Thoracic aorta (tissue), 2 donors: ENCODE measurements at regions not wholly inside any gene's neighbourhood (a gene's known extent, or its start where the extent isn't known, plus 50 kb on each side); places are given as distances from the start of the nearest gene placed in this dataset.

ENCODE experiments used
- ATAC-seq: fragments of 150-250 bp; one replicate; pipeline ENCODE4 v1.8.0; 2017; ENCODE audit warnings: low read depth; ENCODE audit not compliant: insufficient number of reproducible peaks, low FRiP score
- DNase-seq: peaks from one replicate; pipeline ENCODE4 v3.0.0-alpha.2; 2020; ENCODE audit warnings: low spot score
- H3K27ac ChIP-seq, 2 donors: fragments of 200-600 bp; sonication (generic); 1 replicate in 1 of 2; 2 replicates in 1 of 2; pipeline ENCODE4 v1.5.1; 2016; ENCODE audit warnings: mild to moderate bottlenecking in 2 of 2, moderate library complexity in 2 of 2
- H3K27me3 ChIP-seq: fragments of 200-600 bp; sonication (generic); replicated peaks from 2 replicates; pipeline ENCODE4 v1.6.0; 2016; ENCODE audit warnings: mild to moderate bottlenecking; ENCODE audit not compliant: insufficient read depth
- H3K36me3 ChIP-seq: fragments of 200-600 bp; sonication (generic); one replicate; pipeline ENCODE4 v1.5.1; 2016
- H3K4me1 ChIP-seq, 2 donors: fragments of 200-600 bp; sonication (generic); 1 replicate in 1 of 2; 2 replicates in 1 of 2; pipeline versions ENCODE4 v1.5.1 to v1.6.0; 2016; ENCODE audit warnings: low read depth in 2 of 2, mild to moderate bottlenecking in 1 of 2; ENCODE audit not compliant: control insufficient read depth in 1 of 2
- H3K4me3 ChIP-seq: fragments of 200-600 bp; sonication (generic); 2 replicates; pipeline ENCODE4 v1.5.1; 2016; ENCODE audit warnings: mild to moderate bottlenecking
- H3K9me3 ChIP-seq: fragments of 200-600 bp; sonication (generic); 2 replicates; pipeline ENCODE4 v1.5.1; 2016
- TF ChIP-seq, protein P1 (sequence below): fragments of 200-600 bp; sonication (generic); IDR thresholded peaks from one replicate; pipeline ENCODE4 v1.5.1; 2019; ENCODE audit warnings: antibody characterized with exemption

DNA sequence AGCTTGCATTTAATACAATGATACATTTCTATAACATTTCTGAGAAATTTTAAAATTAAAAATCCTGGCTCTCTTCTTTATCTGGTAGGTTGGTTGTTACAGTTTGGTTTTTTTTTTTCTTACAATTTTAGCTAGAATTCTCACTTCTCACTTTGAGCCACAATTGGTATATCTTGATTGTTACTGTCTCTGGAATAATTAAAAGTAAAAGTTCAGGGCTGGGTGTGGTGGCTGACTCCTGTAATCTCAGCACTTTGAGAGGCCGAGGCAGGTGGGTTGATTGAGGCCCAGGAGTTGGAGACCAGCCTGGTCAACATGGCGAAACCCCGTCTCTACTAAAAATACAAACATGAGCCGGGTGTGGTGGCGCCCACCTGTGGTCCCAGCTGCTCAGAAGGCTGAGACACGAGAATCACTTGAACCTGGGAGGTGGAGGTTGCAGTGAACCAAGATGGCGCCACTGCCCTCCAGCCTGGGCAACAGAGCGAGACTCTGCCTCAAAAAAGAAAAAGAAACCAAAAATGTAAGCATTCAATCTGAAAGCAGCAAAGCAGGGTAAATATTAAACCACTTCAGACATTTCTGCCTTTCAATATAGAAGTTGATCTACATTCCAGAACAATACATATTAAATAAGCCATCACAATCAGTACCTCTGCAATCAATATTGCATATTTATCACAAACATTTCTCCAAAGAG, 88.6 kb upstream of the PFKP start:
- H3K4me3 ChIP-seq: no peak overlapping the region
- TF ChIP-seq, protein P1, sequence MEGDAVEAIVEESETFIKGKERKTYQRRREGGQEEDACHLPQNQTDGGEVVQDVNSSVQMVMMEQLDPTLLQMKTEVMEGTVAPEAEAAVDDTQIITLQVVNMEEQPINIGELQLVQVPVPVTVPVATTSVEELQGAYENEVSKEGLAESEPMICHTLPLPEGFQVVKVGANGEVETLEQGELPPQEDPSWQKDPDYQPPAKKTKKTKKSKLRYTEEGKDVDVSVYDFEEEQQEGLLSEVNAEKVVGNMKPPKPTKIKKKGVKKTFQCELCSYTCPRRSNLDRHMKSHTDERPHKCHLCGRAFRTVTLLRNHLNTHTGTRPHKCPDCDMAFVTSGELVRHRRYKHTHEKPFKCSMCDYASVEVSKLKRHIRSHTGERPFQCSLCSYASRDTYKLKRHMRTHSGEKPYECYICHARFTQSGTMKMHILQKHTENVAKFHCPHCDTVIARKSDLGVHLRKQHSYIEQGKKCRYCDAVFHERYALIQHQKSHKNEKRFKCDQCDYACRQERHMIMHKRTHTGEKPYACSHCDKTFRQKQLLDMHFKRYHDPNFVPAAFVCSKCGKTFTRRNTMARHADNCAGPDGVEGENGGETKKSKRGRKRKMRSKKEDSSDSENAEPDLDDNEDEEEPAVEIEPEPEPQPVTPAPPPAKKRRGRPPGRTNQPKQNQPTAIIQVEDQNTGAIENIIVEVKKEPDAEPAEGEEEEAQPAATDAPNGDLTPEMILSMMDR: no peak
- H3K27ac ChIP-seq: no peak overlapping the region
- ATAC-seq: no peak
- no peaks in the 10 kb centered on the region for H3K4me1 ChIP-seq
- DNase-seq: no peak
- H3K27me3 ChIP-seq: no peaks in the 10 kb centered on the region
- no peaks in the 10 kb centered on the region for H3K36me3 ChIP-seq
- H3K9me3 ChIP-seq: no peaks in the 10 kb centered on the region

DNA sequence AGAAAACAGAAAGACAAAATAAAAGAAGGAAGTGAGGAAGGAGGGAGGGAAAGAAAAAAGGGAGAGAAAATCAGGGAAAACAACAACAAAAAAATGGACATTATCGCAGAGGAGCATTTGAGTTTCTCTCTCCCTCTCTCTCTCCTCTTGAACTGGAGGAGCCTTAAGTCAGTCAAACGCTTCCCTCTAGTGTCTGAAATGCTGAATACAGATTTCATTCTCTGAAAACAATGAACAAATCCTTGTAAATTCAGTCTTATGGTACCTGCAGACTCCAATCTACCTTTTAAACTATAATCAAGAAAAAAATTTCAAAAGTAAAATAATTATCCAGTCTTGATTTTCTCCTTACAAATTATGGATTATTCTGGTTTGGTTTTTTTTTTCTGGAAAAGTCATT, 89.2 kb upstream of the PFKP start:
- H3K27ac ChIP-seq: no peak overlapping the region
- ATAC-seq (no peak), DNase-seq (no peak)
- H3K27me3 ChIP-seq: no peaks in the 10 kb centered on the region
- no peaks in the 10 kb centered on the region for H3K9me3 ChIP-seq
- no peak overlapping the region for H3K4me3 ChIP-seq
- no peaks in the 10 kb centered on the region for H3K4me1 ChIP-seq
- no peaks in the 10 kb centered on the region for H3K36me3 ChIP-seq
- TF ChIP-seq, protein P1: no peak

DNA sequence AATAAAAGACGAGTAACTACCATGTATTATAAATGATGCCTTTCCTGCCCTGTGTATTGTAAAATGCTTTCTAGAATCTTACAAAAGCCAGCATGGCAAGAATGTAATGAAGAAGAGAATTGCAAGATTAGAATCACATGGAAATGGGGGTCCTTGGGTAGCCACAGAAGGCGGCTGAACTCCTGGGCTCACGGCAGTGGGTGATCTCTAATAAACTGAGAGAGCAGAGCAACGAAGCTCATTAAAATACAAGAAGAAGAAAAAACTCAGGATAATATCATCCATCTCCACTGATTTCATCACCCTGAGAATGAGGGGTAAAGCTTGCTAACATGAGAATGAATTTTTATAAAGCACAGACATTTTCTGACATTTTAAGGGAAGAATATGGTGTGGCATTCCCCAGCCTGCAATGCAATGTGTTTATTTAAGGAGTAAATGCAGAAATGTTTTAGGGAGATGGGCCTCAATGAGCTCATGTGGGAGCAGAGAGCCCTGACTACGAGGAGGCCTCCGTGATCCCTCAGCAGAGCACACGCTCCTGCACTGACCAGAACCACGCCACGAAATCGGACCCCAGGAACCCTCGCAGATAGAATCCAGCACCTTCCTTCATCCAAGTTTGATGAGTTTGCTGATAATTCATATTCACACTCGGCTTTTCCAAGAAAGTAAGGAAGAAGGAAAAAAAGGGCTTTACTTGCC, 92.7 kb upstream of the PFKP start:
- no peak for ATAC-seq
- TF ChIP-seq, protein P1: no peak
- DNase-seq: no peak

DNA sequence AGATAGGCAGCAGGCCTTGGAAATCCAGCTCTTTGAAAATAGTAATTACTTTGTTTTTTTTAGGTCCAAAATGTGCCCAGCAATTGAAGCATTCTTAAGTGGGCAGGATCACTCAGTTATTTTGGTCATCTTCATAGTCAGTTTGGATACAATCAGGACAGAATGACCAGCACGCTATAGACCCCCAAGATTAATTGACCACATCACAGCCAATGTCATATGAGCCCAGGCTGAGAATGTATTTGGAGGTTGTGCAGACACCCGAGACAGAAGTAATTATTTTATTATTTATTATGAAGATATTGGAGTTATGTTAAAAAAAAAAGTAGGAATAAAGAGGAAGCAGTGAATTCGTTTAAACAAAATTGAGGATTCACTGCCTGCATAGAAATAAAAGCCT, 93.3 kb upstream of the PFKP start:
- Histone ChIP-seq H3K27ac (no peak overlapping the region), H3K36me3 (no peaks in the 10 kb centered on the region), H3K9me3 (no peaks in the 10 kb centered on the region), H3K4me3 (no peak overlapping the region), H3K4me1 (no peaks in the 10 kb centered on the region), H3K27me3 (no peaks in the 10 kb centered on the region)
- ATAC-seq (no peak), DNase-seq (no peak)
- TF ChIP-seq, protein P1: no peak

More for the DNA sequence above, 92.7 kb upstream of the PFKP start:
- Histone ChIP-seq H3K4me3 (no peak overlapping the region), H3K9me3 (no peaks in the 10 kb centered on the region), H3K27ac (no peak overlapping the region), H3K27me3 (no peaks in the 10 kb centered on the region), H3K36me3 (no peaks in the 10 kb centered on the region), H3K4me1 (no peaks in the 10 kb centered on the region)

DNA sequence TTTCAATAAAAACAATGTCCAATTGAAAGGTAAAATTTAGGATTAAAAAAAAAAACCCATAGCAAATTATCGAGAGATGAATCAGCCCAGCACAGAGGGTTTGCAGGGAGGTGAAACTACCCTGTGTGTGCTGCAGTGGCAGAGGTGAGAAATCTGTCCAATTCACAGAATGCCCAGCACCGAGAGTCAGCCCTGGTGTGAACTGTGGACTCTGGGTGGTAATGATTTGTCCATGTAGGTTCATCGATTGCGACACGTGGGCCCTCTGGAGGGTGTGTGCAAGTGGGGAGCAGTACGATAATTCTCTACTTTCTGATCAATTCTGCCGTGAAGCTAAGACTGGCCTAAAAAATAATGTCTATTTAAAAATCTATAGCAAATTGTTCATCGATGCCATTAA, 94.5 kb upstream of the PFKP start:
- DNase-seq (no peak), ATAC-seq (no peak)
- TF ChIP-seq, protein P1: no peak
- no peaks in the 10 kb centered on the region for H3K27me3 ChIP-seq
- no peaks in the 10 kb centered on the region for H3K9me3 ChIP-seq
- no peaks in the 10 kb centered on the region for H3K36me3 ChIP-seq
- no peak overlapping the region for H3K4me3 ChIP-seq
- H3K27ac ChIP-seq: no peak overlapping the region
- H3K4me1 ChIP-seq: no peaks in the 10 kb centered on the region
